Spleen (tissue), 11 donors: ENCODE measurements at regions not wholly inside any gene's neighbourhood (a gene's known extent, or its start where the extent isn't known, plus 50 kb on each side); places are given as distances from the start of the nearest gene placed in this dataset.

Experiments used
- DNase-seq: peaks from one replicate; pipeline ENCODE4 v3.0.0-alpha.2; 2020
- H3K27ac ChIP-seq, 8 donors: fragments of 200-600 bp; sonication (generic) in 7 of 8; 1 replicate in 4 of 8; 2 replicates in 4 of 8; pipeline versions ENCODE4 v1.5.0 to v1.8.0; 2016 to 2021; ENCODE audit warnings: inconsistent platforms in 4 of 8, mild to moderate bottlenecking in 4 of 8, moderate library complexity in 1 of 8
- H3K27me3 ChIP-seq, 7 donors: fragments of 200-600 bp; sonication (generic) in 6 of 7; replicated peaks in 1 of 7; 1 replicate in 4 of 7; 2 replicates in 3 of 7; pipeline versions ENCODE4 v1.5.0 to v1.8.0; 2016 to 2021; ENCODE audit warnings: inconsistent platforms in 3 of 7, mild to moderate bottlenecking in 1 of 7
- H3K36me3 ChIP-seq, 6 donors: fragments of 200-600 bp; sonication (generic) in 5 of 6; 1 replicate in 4 of 6; 2 replicates in 2 of 6; pipeline versions ENCODE4 v1.5.0 to v1.8.0; 2016 to 2021; ENCODE audit warnings: inconsistent platforms in 2 of 6
- H3K4me1 ChIP-seq, 6 donors: fragments of 200-600 bp; sonication (generic) in 5 of 6; 1 replicate in 3 of 6; 2 replicates in 3 of 6; pipeline versions ENCODE4 v1.5.0 to v1.8.0; 2016 to 2021; ENCODE audit warnings: inconsistent platforms in 3 of 6
- H3K4me3 ChIP-seq, 8 donors: fragments of 200-600 bp; sonication (generic) in 7 of 8; 1 replicate in 4 of 8; 2 replicates in 4 of 8; pipeline versions ENCODE4 v1.5.0 to v1.8.0; 2016 to 2021; ENCODE audit warnings: inconsistent platforms in 4 of 8, mild to moderate bottlenecking in 4 of 8, moderate library complexity in 2 of 8
- H3K9me3 ChIP-seq, 8 donors: fragments of 200-600 bp; sonication (generic) in 7 of 8; 1 replicate in 4 of 8; 2 replicates in 4 of 8; pipeline versions ENCODE4 v1.5.0 to v1.8.0; 2016 to 2021; ENCODE audit warnings: inconsistent platforms in 4 of 8
- POLR2A ChIP-seq, 3 donors: fragments of 450-650 bp; IDR thresholded peaks; one replicate each; pipeline ENCODE4 v1.5.1; 2017; ENCODE audit warnings: antibody characterized with exemption in 3 of 3, mild to moderate bottlenecking in 1 of 3
- POLR2AphosphoS5 ChIP-seq, 3 donors: sonication (generic); formaldehyde crosslinking; IDR thresholded peaks; one replicate each; pipeline ENCODE4 v1.5.1; 2017; ENCODE audit warnings: antibody characterized with exemption in 3 of 3
- WGBS, 5 donors: extraction: QIAGEN DNeasy Blood & Tissue Kit in 3 of 5; methylation state at CpG; one replicate each; pipeline versions ENCODE4 v1.1.5 to v1.1.7; 2013 to 2018; 5-methylcytosine and 5-hydroxymethylcytosine counted together
- intact Hi-C: fragments of 100-400 bp; cut with DNase I; formaldehyde crosslinking; loops from one replicate; pipeline ENCODE4 v1.15.0; 2023; ENCODE audit warnings: low total_unique reads
- TF ChIP-seq, protein P1 (sequence below), 11 experiments: fragments of 200-600 bp in 7 of 11; fragments of 450-650 bp in 4 of 11; sonication (generic) in 4 of 11; IDR thresholded peaks in 8 of 11; conservative IDR thresholded peaks in 3 of 11; 1 replicate in 7 of 11; 2 replicates in 4 of 11; pipeline versions ENCODE4 v1.4.0 to v1.8.0; 2016 to 2021; ENCODE audit warnings: antibody characterized with exemption in 11 of 11, inconsistent platforms in 4 of 11, mild to moderate bottlenecking in 1 of 11
- donor health status: healthy with polysubstance abuse.
- donor health status: DM: no; HTN: no; CAD: no; lungs with moderate emphysema.
- donor health status: DM: no; HTN: no; CAD: no.
- donor health status: Bipolar disorder and iron deficiency.
- donor health status: healthy.
- donor health status: DM: no; HTN: no; CAD: no.
- donor health status: DM: yes; HTN: yes; CAD: no.

DNA sequence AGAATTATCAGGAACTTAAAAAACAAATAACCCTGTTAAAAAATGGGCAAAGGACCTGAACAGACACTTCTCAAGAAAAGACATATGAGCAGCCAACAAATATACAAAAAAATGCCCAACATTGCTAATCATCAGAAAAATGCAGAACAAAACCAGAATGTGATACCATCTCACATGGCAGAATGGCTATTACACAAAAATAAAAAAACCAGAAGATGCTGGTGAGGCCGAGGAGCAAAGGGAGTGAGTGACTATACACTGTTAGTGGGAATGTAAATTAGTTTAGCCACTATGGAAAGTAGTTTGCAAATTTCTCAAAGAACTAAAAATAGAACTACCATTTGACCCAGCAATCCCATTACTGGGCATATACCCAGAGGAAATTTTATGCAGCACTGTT is 95.8 kb upstream of the DSEL start:
- Histone ChIP-seq H3K4me1 (no peaks in the 10 kb centered on the region), H3K27me3 (no peaks in the 10 kb centered on the region), H3K4me3 (no peak overlapping the region), H3K36me3 (no peaks in the 10 kb centered on the region), H3K27ac (no peak overlapping the region), H3K9me3 (no peaks in the 10 kb centered on the region)
- no peak for TF ChIP-seq POLR2AphosphoS5 (IDR thresholded peaks at IDR 0.05)
- TF ChIP-seq, protein P1, sequence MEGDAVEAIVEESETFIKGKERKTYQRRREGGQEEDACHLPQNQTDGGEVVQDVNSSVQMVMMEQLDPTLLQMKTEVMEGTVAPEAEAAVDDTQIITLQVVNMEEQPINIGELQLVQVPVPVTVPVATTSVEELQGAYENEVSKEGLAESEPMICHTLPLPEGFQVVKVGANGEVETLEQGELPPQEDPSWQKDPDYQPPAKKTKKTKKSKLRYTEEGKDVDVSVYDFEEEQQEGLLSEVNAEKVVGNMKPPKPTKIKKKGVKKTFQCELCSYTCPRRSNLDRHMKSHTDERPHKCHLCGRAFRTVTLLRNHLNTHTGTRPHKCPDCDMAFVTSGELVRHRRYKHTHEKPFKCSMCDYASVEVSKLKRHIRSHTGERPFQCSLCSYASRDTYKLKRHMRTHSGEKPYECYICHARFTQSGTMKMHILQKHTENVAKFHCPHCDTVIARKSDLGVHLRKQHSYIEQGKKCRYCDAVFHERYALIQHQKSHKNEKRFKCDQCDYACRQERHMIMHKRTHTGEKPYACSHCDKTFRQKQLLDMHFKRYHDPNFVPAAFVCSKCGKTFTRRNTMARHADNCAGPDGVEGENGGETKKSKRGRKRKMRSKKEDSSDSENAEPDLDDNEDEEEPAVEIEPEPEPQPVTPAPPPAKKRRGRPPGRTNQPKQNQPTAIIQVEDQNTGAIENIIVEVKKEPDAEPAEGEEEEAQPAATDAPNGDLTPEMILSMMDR (IDR thresholded peaks at IDR 0.05 in 8 of 11, conservative IDR thresholded peaks at IDR 0.05 in 3 of 11), result no peak
- no peak for TF ChIP-seq POLR2A (IDR thresholded peaks at IDR 0.05)
- intact Hi-C loops, result no loop called here
- 69 to 90% (median 85%) methylated on average over 1 of the region's 1 CpG for WGBS, 5 donors
- no peak for DNase-seq

DNA sequence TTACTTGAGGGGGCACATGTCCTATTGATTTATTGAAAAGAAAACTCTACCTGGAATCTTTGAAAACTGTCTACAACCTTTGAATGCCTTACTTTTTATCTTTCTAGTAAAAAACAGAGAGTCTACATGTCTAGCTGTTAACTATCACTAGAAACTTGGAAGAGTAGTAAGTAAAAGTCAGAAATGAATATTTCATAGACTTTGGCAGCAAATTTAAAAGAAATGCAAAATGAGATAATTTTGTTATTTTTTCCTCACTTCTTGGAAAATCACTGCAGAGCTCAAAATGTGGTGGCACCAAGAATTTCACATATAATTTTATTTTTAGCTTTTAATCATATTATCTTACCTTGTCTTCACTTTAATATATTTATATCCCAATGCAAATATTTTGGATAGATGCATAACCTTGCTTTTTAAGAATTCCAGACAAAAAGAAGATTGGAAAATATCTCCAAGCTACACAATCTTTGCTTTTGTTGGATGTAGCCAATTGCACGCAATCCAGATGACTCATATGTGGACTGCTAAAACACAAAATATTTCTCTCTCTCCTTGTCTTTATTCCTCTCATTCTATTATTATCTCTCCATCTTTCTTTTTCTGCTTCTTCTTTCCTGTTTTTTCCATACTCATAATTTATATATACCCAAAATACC is 92.2 kb upstream of the DSEL start:
- no peak for TF ChIP-seq POLR2AphosphoS5 (IDR thresholded peaks at IDR 0.05)
- TF ChIP-seq, protein P1 (IDR thresholded peaks at IDR 0.05 in 8 of 11, conservative IDR thresholded peaks at IDR 0.05 in 3 of 11), result no peak
- no peak for TF ChIP-seq POLR2A (IDR thresholded peaks at IDR 0.05)
- Histone ChIP-seq H3K27ac (no peak overlapping the region), H3K27me3 (no peaks in the 10 kb centered on the region), H3K9me3 (peaks cover 0 to 5% (median 0%) of the 10 kb centered on the region in 8 donors), H3K36me3 (no peaks in the 10 kb centered on the region), H3K4me1 (no peaks in the 10 kb centered on the region), H3K4me3 (no peak overlapping the region)
- WGBS, 5 donors, result 86 to 97% (median 94%) methylated on average over 1 of the region's 1 CpG
- DNase-seq, result no peak
- intact Hi-C loops, result no loop called here

- peaks cover 0 to 5% (median 0%) of the 10 kb centered on the region in 8 donors for H3K9me3 ChIP-seq
- DNase-seq, result no peak
- no peak overlapping the region for H3K4me3 ChIP-seq
- TF ChIP-seq, protein P1 (IDR thresholded peaks at IDR 0.05 in 8 of 11, conservative IDR thresholded peaks at IDR 0.05 in 3 of 11), result no peak
- TF ChIP-seq POLR2A (IDR thresholded peaks at IDR 0.05) (no peak), POLR2AphosphoS5 (IDR thresholded peaks at IDR 0.05) (no peak)
- intact Hi-C loops, result no loop called here
- no peaks in the 10 kb centered on the region for H3K27me3 ChIP-seq
- H3K27ac ChIP-seq, result no peak overlapping the region
- H3K4me1 ChIP-seq, result no peaks in the 10 kb centered on the region
- H3K36me3 ChIP-seq, result no peaks in the 10 kb centered on the region
Measured at GRCh38 chr18:67608191-67608590, 91.7 kb upstream of the DSEL start.

- peaks cover 0 to 4% (median 0%) of the 10 kb centered on the region in 6 donors for H3K4me1 ChIP-seq
- H3K4me3 ChIP-seq, result no peak overlapping the region
- no peak for DNase-seq
- no peaks in the 10 kb centered on the region for H3K27me3 ChIP-seq
- WGBS, 5 donors, result 67 to 80% (median 72%) methylated on average over 7 of the region's 7 CpGs
- H3K9me3 ChIP-seq, result peaks cover 0 to 10% (median 6%) of the 10 kb centered on the region in 8 donors
- no peaks in the 10 kb centered on the region for H3K36me3 ChIP-seq
- no peak overlapping the region for H3K27ac ChIP-seq
- TF ChIP-seq, protein P1 (IDR thresholded peaks at IDR 0.05 in 8 of 11, conservative IDR thresholded peaks at IDR 0.05 in 3 of 11), result no peak
- TF ChIP-seq POLR2AphosphoS5 (IDR thresholded peaks at IDR 0.05) (no peak), POLR2A (IDR thresholded peaks at IDR 0.05) (no peak)
- intact Hi-C loops, result no loop called here
Measured at GRCh38 chr18:67600181-67601180, 84.0 kb upstream of the DSEL start.
